GM10266 (cell line): ENCODE measurements at regions not wholly inside any gene's neighbourhood (a gene's known extent, or its start where the extent isn't known, plus 50 kb on each side); places are given as distances from the start of the nearest gene placed in this dataset.

Experiments used
- DNase-seq: peaks from one replicate; pipeline ENCODE4 v3.0.0; 2012; ENCODE audit errors: extremely low spot score
- CTCF ChIP-seq: IDR thresholded peaks from 2 replicates; pipeline ENCODE4 v1.5.1; 2012; ENCODE audit warnings: mild to moderate bottlenecking, low read depth; ENCODE audit not compliant: control insufficient read depth, insufficient read depth; ENCODE audit errors: missing control alignments

GRCh38 chr10:62503872-62504271 lies 129.7 kb downstream of the ZNF365 start:
- TF ChIP-seq CTCF: no peak
- no peak for DNase-seq

DNA sequence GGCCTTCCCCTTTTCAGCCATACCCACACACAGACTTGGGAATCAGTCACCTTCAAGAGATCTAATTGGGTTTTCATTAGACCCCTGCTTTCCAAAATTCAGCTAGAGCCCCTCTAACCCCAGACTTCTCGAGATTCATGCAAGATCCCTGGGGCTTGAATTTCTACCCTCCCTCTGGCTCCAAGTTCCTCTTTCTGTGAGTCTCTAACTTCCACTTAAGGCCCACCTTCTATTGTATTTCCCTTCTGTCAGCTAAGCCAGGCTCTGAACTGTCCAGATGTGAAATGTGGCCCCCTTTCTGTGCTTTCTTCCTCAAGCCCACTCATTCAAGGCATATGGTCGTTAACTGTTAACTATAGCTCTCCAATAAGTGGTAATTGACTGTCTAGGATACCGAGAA lies 132.2 kb downstream of the ZNF365 start:
- no peak for DNase-seq
- no peak for TF ChIP-seq CTCF

DNA sequence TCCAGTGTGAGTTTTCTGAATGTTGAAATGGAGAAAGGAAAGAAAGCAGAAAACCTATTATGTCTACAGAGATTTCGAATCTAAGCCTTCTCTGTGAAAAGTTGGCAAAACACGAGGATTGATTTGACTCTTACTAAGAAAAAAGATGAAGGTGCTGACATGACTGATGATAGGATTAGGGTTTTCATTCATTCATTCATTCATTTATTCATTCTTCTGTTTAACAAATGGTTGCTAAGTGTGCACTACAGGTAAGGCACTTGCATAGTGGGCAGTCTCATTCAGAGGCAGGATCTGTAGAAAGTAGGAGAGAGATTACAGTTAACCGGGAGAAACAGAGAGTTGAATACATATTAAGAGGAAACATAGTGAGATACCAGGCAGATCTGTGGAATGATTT lies 137.1 kb downstream of the ZNF365 start:
- no peak for DNase-seq
- no peak for TF ChIP-seq CTCF

DNA sequence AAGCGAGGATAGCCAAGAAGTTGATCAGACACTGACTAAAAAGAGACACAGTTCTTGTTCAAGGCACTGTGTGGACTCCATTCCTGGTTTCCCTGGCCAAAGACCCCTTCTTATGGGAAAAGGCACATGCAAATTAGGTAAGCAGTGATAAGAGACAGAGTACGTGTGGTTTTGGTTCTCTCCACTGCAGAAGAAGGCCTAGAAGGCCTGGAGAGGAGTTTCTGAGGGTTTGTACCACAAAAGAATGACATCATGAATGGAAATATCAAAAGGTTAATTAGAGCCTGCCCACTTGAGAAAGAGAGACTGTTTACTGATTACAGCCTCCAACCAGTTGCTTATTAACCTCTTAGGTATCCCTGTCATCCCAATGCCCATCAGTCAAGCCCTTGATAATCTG lies 137.5 kb downstream of the ZNF365 start:
- no peak for TF ChIP-seq CTCF

GRCh38 chr10:62512732-62513475 lies 138.7 kb downstream of the ZNF365 start:
- DNase-seq: no peak
- TF ChIP-seq CTCF: no peak

More for the DNA sequence above, 137.5 kb downstream of the ZNF365 start:
- DNase-seq: peak; percentile 44

- no peak for TF ChIP-seq CTCF
- DNase-seq: no peak
Measured at GRCh38 chr10:62514079-62514693, 140.0 kb downstream of the ZNF365 start.

DNA sequence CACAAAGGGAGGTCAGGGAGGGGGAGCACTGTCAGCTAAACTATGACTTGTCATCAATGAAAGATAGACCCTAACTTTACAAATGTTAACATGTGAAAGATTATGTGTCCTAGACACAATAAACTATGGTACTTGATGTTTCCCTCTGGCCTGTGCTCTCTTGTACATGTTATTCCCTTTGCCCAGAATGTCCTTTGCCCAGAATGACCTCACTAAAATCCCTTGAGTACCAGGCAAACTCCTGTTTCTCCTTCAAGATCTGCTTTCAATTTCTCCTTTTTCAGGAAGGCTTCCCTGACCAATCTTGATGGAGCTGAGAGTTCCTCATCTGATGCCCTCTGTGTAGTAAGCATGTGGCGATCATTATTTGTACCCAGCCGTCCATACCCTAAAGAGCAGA lies 143.1 kb downstream of the ZNF365 start:
- TF ChIP-seq CTCF: no peak
- no peak for DNase-seq
